Peyer's patch (tissue), 4 donors: ENCODE measurements at regions not wholly inside any gene's neighbourhood (a gene's known extent, or its start where the extent isn't known, plus 50 kb on each side); places are given as distances from the start of the nearest gene placed in this dataset.

Experiments used
- POLR2A ChIP-seq, 2 donors: fragments of 450-650 bp; IDR thresholded peaks; one replicate each; pipeline ENCODE4 v1.5.1; 2017; ENCODE audit warnings: antibody characterized with exemption in 2 of 2, mild to moderate bottlenecking in 2 of 2, moderate library complexity in 2 of 2
- TF ChIP-seq, protein P1 (sequence below), 6 experiments: fragments of 450-650 bp in 4 of 6; fragments of 200-600 bp in 2 of 6; sonication (generic) in 1 of 6; IDR thresholded peaks; one replicate each; pipeline ENCODE4 v1.5.1; 2017 to 2019; ENCODE audit warnings: antibody characterized with exemption in 6 of 6, mild to moderate bottlenecking in 3 of 6, moderate library complexity in 1 of 6

DNA sequence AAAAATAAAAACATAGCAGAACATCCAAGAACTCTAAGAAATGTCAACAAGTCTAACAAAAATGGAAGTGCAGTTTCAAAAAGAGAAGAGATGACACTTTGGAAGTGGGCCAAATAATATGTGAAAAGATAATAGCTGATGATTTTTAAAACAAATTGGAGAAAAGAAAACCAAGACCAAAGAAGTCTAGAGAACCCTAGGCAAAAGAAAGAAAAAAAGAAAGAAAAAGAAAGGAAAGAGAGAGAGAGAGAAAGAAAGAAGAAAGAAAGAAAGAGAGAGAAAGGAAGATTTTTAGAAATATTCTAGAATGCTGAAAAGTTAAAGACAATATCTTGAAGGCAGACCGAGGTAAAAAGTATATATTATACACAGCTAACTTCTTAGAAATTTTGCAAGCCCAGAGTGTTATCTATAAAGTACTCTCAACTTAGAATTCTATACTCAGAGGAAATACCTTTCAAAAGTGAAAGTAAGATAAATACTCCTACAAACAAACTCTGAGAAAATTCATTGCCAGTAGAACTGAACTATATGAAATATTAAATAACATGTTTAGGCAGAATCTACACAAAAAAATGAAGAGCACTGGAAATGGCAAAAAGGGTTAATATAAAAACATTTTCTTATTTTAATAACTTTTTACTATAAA, 138.7 kb upstream of the SMIM30 start:
- TF ChIP-seq, protein P1, sequence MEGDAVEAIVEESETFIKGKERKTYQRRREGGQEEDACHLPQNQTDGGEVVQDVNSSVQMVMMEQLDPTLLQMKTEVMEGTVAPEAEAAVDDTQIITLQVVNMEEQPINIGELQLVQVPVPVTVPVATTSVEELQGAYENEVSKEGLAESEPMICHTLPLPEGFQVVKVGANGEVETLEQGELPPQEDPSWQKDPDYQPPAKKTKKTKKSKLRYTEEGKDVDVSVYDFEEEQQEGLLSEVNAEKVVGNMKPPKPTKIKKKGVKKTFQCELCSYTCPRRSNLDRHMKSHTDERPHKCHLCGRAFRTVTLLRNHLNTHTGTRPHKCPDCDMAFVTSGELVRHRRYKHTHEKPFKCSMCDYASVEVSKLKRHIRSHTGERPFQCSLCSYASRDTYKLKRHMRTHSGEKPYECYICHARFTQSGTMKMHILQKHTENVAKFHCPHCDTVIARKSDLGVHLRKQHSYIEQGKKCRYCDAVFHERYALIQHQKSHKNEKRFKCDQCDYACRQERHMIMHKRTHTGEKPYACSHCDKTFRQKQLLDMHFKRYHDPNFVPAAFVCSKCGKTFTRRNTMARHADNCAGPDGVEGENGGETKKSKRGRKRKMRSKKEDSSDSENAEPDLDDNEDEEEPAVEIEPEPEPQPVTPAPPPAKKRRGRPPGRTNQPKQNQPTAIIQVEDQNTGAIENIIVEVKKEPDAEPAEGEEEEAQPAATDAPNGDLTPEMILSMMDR (IDR thresholded peaks at IDR 0.05): no peak
- TF ChIP-seq POLR2A (IDR thresholded peaks at IDR 0.05): no peak
